ENCODE measurements at regions not wholly inside any gene's neighbourhood (a gene's known extent, or its start where the extent isn't known, plus 50 kb on each side); places are given as distances from the start of the nearest gene placed in this dataset.

- TF ChIP-seq, protein P1, sequence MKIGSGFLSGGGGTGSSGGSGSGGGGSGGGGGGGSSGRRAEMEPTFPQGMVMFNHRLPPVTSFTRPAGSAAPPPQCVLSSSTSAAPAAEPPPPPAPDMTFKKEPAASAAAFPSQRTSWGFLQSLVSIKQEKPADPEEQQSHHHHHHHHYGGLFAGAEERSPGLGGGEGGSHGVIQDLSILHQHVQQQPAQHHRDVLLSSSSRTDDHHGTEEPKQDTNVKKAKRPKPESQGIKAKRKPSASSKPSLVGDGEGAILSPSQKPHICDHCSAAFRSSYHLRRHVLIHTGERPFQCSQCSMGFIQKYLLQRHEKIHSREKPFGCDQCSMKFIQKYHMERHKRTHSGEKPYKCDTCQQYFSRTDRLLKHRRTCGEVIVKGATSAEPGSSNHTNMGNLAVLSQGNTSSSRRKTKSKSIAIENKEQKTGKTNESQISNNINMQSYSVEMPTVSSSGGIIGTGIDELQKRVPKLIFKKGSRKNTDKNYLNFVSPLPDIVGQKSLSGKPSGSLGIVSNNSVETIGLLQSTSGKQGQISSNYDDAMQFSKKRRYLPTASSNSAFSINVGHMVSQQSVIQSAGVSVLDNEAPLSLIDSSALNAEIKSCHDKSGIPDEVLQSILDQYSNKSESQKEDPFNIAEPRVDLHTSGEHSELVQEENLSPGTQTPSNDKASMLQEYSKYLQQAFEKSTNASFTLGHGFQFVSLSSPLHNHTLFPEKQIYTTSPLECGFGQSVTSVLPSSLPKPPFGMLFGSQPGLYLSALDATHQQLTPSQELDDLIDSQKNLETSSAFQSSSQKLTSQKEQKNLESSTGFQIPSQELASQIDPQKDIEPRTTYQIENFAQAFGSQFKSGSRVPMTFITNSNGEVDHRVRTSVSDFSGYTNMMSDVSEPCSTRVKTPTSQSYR (CRISPR knock-in tag; IDR thresholded peaks at IDR 0.05): no peak
- TF ChIP-seq ELF4 (CRISPR knock-in tag; IDR thresholded peaks at IDR 0.05; ENCODE audit: low read depth) (no peak), EMX1 (CRISPR knock-in tag; IDR thresholded peaks at IDR 0.05) (no peak), OVOL2 (CRISPR knock-in tag; IDR thresholded peaks at IDR 0.05; ENCODE audit: borderline replicate concordance) (no peak)
Measured at GRCh38 chr6:62942000-62942399, 269.3 kb upstream of the FKBP1C start (continued).

GRCh38 chr6:62968834-62969233 is 242.4 kb upstream of the FKBP1C start:
- ATAC-seq (no peak), DNase-seq (ENCODE audit: low spot score) (no peak)
- Mint-ChIP-seq H3K36me3 (peaks cover 4% of the 10 kb centered on the region; the same call in 1 of the 2 replicates), H3K4me1 (no peaks in the 10 kb centered on the region), H3K4me3 (no peak overlapping the region), H3K27me3 (ENCODE audit: low read depth) (no peaks in the 10 kb centered on the region), H3K9me3 (peaks cover 16% of the 10 kb centered on the region), H3K27ac (no peak overlapping the region)
- CTCF ChIA-PET: no interaction called here
- TF ChIP-seq CBFB (CRISPR knock-in tag; IDR thresholded peaks at IDR 0.05; ENCODE audit: low read depth) (no peak), TCF7 (CRISPR knock-in tag; IDR thresholded peaks at IDR 0.05; ENCODE audit: low read depth) (no peak), JAZF1 (CRISPR knock-in tag; IDR thresholded peaks at IDR 0.05) (no peak), TEAD4 (CRISPR knock-in tag; IDR thresholded peaks at IDR 0.05) (no peak), ZNF121 (CRISPR knock-in tag; IDR thresholded peaks at IDR 0.05) (no peak)
- TF ChIP-seq, protein P2, sequence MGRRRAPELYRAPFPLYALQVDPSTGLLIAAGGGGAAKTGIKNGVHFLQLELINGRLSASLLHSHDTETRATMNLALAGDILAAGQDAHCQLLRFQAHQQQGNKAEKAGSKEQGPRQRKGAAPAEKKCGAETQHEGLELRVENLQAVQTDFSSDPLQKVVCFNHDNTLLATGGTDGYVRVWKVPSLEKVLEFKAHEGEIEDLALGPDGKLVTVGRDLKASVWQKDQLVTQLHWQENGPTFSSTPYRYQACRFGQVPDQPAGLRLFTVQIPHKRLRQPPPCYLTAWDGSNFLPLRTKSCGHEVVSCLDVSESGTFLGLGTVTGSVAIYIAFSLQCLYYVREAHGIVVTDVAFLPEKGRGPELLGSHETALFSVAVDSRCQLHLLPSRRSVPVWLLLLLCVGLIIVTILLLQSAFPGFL (CRISPR knock-in tag; IDR thresholded peaks at IDR 0.05; ENCODE audit: borderline replicate concordance): no peak
- TF ChIP-seq, protein P1 (CRISPR knock-in tag; IDR thresholded peaks at IDR 0.05): no peak
- POLR2A ChIA-PET: no interaction called here

GRCh38 chr6:62971976-62972658 is 239.2 kb upstream of the FKBP1C start:
- H3K36me3 Mint-ChIP-seq: peaks cover 3% of the 10 kb centered on the region; the same call in 1 of the 2 replicates
- TF ChIP-seq, protein P3, sequence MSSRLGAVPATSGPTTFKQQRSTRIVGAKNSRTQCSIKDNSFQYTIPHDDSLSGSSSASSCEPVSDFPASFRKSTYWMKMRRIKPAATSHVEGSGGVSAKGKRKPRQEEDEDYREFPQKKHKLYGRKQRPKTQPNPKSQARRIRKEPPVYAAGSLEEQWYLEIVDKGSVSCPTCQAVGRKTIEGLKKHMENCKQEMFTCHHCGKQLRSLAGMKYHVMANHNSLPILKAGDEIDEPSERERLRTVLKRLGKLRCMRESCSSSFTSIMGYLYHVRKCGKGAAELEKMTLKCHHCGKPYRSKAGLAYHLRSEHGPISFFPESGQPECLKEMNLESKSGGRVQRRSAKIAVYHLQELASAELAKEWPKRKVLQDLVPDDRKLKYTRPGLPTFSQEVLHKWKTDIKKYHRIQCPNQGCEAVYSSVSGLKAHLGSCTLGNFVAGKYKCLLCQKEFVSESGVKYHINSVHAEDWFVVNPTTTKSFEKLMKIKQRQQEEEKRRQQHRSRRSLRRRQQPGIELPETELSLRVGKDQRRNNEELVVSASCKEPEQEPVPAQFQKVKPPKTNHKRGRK (CRISPR knock-in tag; IDR thresholded peaks at IDR 0.05; ENCODE audit: borderline replicate concordance): no peak
- TF ChIP-seq NFYB (CRISPR knock-in tag; conservative IDR thresholded peaks at IDR 0.05; ENCODE audit: low read depth): no peak
- TF ChIP-seq, protein P4, sequence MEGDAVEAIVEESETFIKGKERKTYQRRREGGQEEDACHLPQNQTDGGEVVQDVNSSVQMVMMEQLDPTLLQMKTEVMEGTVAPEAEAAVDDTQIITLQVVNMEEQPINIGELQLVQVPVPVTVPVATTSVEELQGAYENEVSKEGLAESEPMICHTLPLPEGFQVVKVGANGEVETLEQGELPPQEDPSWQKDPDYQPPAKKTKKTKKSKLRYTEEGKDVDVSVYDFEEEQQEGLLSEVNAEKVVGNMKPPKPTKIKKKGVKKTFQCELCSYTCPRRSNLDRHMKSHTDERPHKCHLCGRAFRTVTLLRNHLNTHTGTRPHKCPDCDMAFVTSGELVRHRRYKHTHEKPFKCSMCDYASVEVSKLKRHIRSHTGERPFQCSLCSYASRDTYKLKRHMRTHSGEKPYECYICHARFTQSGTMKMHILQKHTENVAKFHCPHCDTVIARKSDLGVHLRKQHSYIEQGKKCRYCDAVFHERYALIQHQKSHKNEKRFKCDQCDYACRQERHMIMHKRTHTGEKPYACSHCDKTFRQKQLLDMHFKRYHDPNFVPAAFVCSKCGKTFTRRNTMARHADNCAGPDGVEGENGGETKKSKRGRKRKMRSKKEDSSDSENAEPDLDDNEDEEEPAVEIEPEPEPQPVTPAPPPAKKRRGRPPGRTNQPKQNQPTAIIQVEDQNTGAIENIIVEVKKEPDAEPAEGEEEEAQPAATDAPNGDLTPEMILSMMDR (IDR thresholded peaks at IDR 0.05): no peak
- no peak for TF ChIP-seq SP1 (CRISPR knock-in tag; conservative IDR thresholded peaks at IDR 0.05)
- TF ChIP-seq, protein P5, sequence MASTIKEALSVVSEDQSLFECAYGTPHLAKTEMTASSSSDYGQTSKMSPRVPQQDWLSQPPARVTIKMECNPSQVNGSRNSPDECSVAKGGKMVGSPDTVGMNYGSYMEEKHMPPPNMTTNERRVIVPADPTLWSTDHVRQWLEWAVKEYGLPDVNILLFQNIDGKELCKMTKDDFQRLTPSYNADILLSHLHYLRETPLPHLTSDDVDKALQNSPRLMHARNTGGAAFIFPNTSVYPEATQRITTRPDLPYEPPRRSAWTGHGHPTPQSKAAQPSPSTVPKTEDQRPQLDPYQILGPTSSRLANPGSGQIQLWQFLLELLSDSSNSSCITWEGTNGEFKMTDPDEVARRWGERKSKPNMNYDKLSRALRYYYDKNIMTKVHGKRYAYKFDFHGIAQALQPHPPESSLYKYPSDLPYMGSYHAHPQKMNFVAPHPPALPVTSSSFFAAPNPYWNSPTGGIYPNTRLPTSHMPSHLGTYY (CRISPR knock-in tag; IDR thresholded peaks at IDR 0.05): no peak
- no peak for TF ChIP-seq HMGA2 (CRISPR knock-in tag; IDR thresholded peaks at IDR 0.05)
- TF ChIP-seq RORB (CRISPR knock-in tag; IDR thresholded peaks at IDR 0.05): no peak
- TF ChIP-seq E2F4 (CRISPR knock-in tag; IDR thresholded peaks at IDR 0.05; ENCODE audit: borderline replicate concordance, low read depth): no peak
- no peak for TF ChIP-seq NR2C2 (CRISPR knock-in tag; IDR thresholded peaks at IDR 0.05)
- no peak for TF ChIP-seq GABPB1 (CRISPR knock-in tag; IDR thresholded peaks at IDR 0.05)
- no peak for TF ChIP-seq ZNF416 (CRISPR knock-in tag; IDR thresholded peaks at IDR 0.05)
- TF ChIP-seq ATF1 (CRISPR knock-in tag; IDR thresholded peaks at IDR 0.05): no peak
- H3K9me3 Mint-ChIP-seq: peaks cover 9% of the 10 kb centered on the region
- H3K4me3 Mint-ChIP-seq: no peak overlapping the region
- CTCF ChIA-PET: no interaction called here
- no peaks in the 10 kb centered on the region for H3K4me1 Mint-ChIP-seq
- no peak for ATAC-seq
- no peak for DNase-seq (ENCODE audit: low spot score)
- POLR2A ChIA-PET: no interaction called here
- H3K27me3 Mint-ChIP-seq (ENCODE audit: low read depth): no peaks in the 10 kb centered on the region
- no peak overlapping the region for H3K27ac Mint-ChIP-seq
